HCT116 (cell line): ENCODE measurements at regions not wholly inside any gene's neighbourhood (a gene's known extent, or its start where the extent isn't known, plus 50 kb on each side); places are given as distances from the start of the nearest gene placed in this dataset.

ENCODE experiments used
- ATAC-seq: fragments of 200-7000 bp; cut with Tn5 transposase; 2 replicates; pipeline ENCODE4 v1.9.1; 2020; ENCODE audit warnings: mild to moderate bottlenecking, moderate library complexity
- BruUV-seq: library from RNA; stranded (reverse); fragments of 400-500 nt; replicated peaks from 2 replicates; lab custom pipeline; 2021; lab: Mats Ljungman, UMichigan
- CTCF ChIA-PET: fragments of 300-600 bp; sonication (Branson Sonifier 250); formaldehyde crosslinking; loops from one replicate; lab custom pipeline; 2021; ENCODE audit warnings: antibody characterized with exemption; lab: Charles Lee
- POLR2A ChIA-PET: fragments of 300-600, 350-600 bp; sonication (Branson Sonifier 250); formaldehyde crosslinking; loops from one replicate; lab custom pipeline; 2021; ENCODE audit warnings: antibody characterized with exemption; lab: Charles Lee
- RAD21 ChIA-PET, 2 experiments: fragments of 300-600 bp; sonication (Branson Sonifier 250); formaldehyde crosslinking; loops; one replicate each; lab custom pipeline; 2023; ENCODE audit warnings: low total read pairs in 2 of 2; ENCODE audit not compliant: uncharacterized antibody in 2 of 2, unreplicated experiment in 2 of 2, low non-redundant PET in 1 of 2; lab: Charles Lee
- DNase-seq: peaks from one replicate; pipeline ENCODE4 v3.0.0-alpha.2; 2010; ENCODE audit warnings: low read depth, low spot score
- H2AFZ ChIP-seq: fragments of 200-600 bp; shearing (Covaris generic), sonication (generic); 2 replicates; pipeline ENCODE4 v1.6.1; 2017; ENCODE audit warnings: low read depth, mixed run types, mixed read lengths, antibody characterized with exemption, low read length; ENCODE audit not compliant: poor library complexity, severe bottlenecking
- H3K27ac ChIP-seq: 2 replicates; pipeline ENCODE4 v1.5.1; 2012; ENCODE audit warnings: low read depth, low read length
- H3K27me3 ChIP-seq: fragments of 200-600 bp; sonication (generic); 2 replicates; pipeline ENCODE4 v1.6.1; 2016; ENCODE audit warnings: mixed run types, low read length, mixed read lengths; ENCODE audit not compliant: insufficient read depth
- H3K36me3 ChIP-seq, 2 experiments: fragments of 200-500 bp in 1 of 2; fragments of 200-600 bp in 1 of 2; sonication (Bioruptor generic) in 1 of 2; sonication (generic) in 1 of 2; 2 replicates each; pipeline versions ENCODE4 v1.5.1 to v1.6.1; 2014 to 2016; ENCODE audit warnings: low read length in 2 of 2, inconsistent platforms in 1 of 2, mixed read lengths in 1 of 2, mixed run types in 1 of 2; ENCODE audit not compliant: insufficient read depth in 2 of 2, control insufficient read depth in 1 of 2
- H3K4me1 ChIP-seq, 2 experiments: fragments of 200-600 bp in 1 of 2; sonication (generic) in 1 of 2; 2 replicates each; pipeline versions ENCODE4 v1.5.1 to v1.6.1; 2012 to 2017; ENCODE audit warnings: low read length in 2 of 2, inconsistent platforms in 1 of 2, mild to moderate bottlenecking in 1 of 2, mixed read lengths in 1 of 2, mixed run types in 1 of 2, moderate library complexity in 1 of 2; ENCODE audit not compliant: insufficient read depth in 2 of 2, control insufficient read depth in 1 of 2
- H3K4me2 ChIP-seq: fragments of 200-600 bp; sonication (generic); 2 replicates; pipeline ENCODE4 v1.6.1; 2017; ENCODE audit warnings: mixed run types, low read length, mixed read lengths
- H3K4me3 ChIP-seq, 2 experiments: fragments of 200-600 bp in 1 of 2; sonication (generic) in 1 of 2; replicated peaks in 1 of 2; 2 replicates each; pipeline ENCODE4 v1.5.1; 2011 to 2016; ENCODE audit warnings: low read length in 2 of 2, control low read depth in 1 of 2, low read depth in 1 of 2, mild to moderate bottlenecking in 1 of 2, mixed read lengths in 1 of 2, mixed run types in 1 of 2
- H3K79me2 ChIP-seq: fragments of 200-600 bp; sonication (generic); 2 replicates; pipeline ENCODE4 v1.6.1; 2017; ENCODE audit warnings: mild to moderate bottlenecking, mixed run types, low read length, moderate library complexity, mixed read lengths; ENCODE audit not compliant: insufficient read depth
- H3K9ac ChIP-seq: fragments of 200-600 bp; sonication (generic); 2 replicates; pipeline ENCODE4 v1.6.1; 2016; ENCODE audit warnings: low read length, mixed read lengths
- H3K9me2 ChIP-seq: fragments of 200-600 bp; sonication (generic), shearing (Covaris generic); 2 replicates; pipeline ENCODE4 v1.6.1; 2017; ENCODE audit warnings: mixed run types, mild to moderate bottlenecking, moderate library complexity; ENCODE audit not compliant: insufficient read depth
- H3K9me3 ChIP-seq, 2 experiments: fragments of 200-500 bp in 1 of 2; fragments of 200-600 bp in 1 of 2; sonication (Bioruptor generic) in 1 of 2; sonication (generic) in 1 of 2; 2 replicates each; pipeline ENCODE4 v1.6.1; 2014 to 2017; ENCODE audit warnings: low read length in 2 of 2, mixed read lengths in 2 of 2, inconsistent platforms in 1 of 2, low read depth in 1 of 2, mild to moderate bottlenecking in 1 of 2, mixed run types in 1 of 2, moderate library complexity in 1 of 2; ENCODE audit not compliant: control insufficient read depth in 1 of 2, insufficient read depth in 1 of 2
- H4K20me1 ChIP-seq: fragments of 200-600 bp; sonication (generic), shearing (Covaris generic); 2 replicates; pipeline ENCODE4 v1.6.1; 2017; ENCODE audit warnings: mixed run types, mild to moderate bottlenecking, moderate library complexity; ENCODE audit not compliant: insufficient read depth
- EZH2phosphoT487 ChIP-seq: fragments of 200-600 bp; IDR thresholded peaks from 2 replicates; pipeline ENCODE4 v1.6.1; 2018; ENCODE audit warnings: antibody characterized with exemption, borderline replicate concordance
- JUND ChIP-seq: IDR thresholded peaks from 2 replicates; pipeline ENCODE4 v1.6.1; 2012
- POLR2AphosphoS5 ChIP-seq: IDR thresholded peaks from 2 replicates; pipeline ENCODE4 v1.6.1; 2011; ENCODE audit warnings: mild to moderate bottlenecking, low read depth, low read length, moderate library complexity
- SRF ChIP-seq: IDR thresholded peaks from 2 replicates; pipeline ENCODE4 v1.6.1; 2012; ENCODE audit warnings: low read depth
- intact Hi-C: fragments of 100-400 bp; cut with micrococcal nuclease; formaldehyde crosslinking; loops from 2 replicates; pipeline ENCODE4 v1.10.0; 2022
- TF ChIP-seq, protein P1 (sequence below), 3 experiments: fragments of 200-600 bp in 1 of 3; sonication (generic) in 1 of 3; IDR thresholded peaks in 2 of 3; conservative IDR thresholded peaks in 1 of 3; 2 replicates each; pipeline ENCODE4 v1.5.1; 2012 to 2017; ENCODE audit warnings: low read depth in 2 of 3, low read length in 2 of 3, antibody characterized with exemption in 1 of 3, borderline replicate concordance in 1 of 3, control low read depth in 1 of 3, mild to moderate bottlenecking in 1 of 3, mixed read lengths in 1 of 3, mixed run types in 1 of 3, moderate library complexity in 1 of 3; ENCODE audit not compliant: insufficient read depth in 1 of 3
- TF ChIP-seq, protein P2 (sequence below): IDR thresholded peaks from 2 replicates; pipeline ENCODE4 v1.6.1; 2012

DNA sequence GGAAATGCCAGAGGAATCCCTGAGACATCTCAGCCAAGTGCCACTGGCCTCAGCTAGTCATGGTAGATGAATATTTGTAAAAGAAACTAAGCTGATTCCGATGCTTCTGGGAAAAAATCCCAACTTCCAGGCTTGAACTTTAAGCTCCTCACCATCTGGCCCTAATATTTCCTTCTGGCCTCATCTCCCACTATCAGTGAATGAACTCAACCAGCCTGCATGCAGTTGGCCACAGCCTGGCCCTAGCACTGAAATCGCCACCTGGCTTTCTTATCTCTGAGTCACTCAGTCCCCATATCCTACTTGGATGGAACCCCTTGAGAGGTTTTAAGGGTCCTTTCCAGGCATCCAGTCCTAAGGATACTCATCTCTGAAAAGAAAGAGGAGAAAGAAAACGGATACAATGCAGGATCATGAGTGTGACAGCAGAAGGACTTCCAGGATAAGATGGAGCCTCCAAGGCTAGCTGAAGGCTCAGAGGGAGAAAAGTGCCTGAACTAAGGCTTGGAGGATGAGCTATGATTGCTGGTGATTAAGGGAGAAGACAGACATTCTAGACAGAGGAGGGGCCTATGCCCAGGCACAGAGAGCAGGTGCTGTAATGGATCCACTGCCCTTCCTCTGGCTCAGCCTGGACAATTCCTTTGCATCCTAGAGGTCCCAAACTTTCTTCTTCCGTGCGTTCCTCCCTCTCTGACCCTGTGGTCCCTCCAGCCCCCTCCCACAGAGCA is 141.5 kb upstream of the MYCN start (continued):
- no peak for TF ChIP-seq SRF

DNA sequence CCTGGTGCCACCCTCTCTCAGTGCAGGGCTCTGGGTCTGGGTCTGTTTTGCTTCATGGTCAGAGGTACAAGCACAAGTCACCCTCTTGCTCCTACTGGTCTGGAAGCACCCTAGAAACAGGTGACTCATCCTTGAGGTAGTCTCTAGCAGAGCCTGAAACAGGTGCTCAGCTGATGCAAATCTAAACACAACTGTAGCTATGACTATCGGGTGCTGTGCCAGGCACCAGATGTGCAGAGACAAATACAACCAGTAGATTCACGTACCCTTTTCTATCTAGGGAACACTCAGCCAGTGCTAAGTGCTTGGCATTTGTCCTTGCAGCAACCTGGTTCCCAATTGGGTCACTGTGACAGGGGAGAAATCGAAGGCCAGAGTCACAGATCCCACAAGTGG is 140.9 kb upstream of the MYCN start:
- H3K9ac ChIP-seq: no peak overlapping the region
- peaks cover 13% of the 10 kb centered on the region; the same call in 1 of the 2 replicates for H3K27me3 ChIP-seq
- 0 out of 4 replicates have a peak, but pooled peaks cover 0 to 2% of the 10 kb centered on the region in 2 experiments for H3K4me1 ChIP-seq
- no peak overlapping the region for H3K27ac ChIP-seq
- no peaks in the 10 kb centered on the region for H4K20me1 ChIP-seq
- H3K4me2 ChIP-seq: no peak overlapping the region
- H2AFZ ChIP-seq: no peak overlapping the region
- BruUV-seq: no TSS peak
- ChIA-PET CTCF (no interaction called here), RAD21 (no interaction called here), POLR2A (no interaction called here)
- no peaks in the 10 kb centered on the region for H3K36me3 ChIP-seq
- intact Hi-C loops: no loop called here
- TF ChIP-seq EZH2phosphoT487 (no peak), JUND (no peak), POLR2AphosphoS5 (no peak)
- TF ChIP-seq, protein P1, sequence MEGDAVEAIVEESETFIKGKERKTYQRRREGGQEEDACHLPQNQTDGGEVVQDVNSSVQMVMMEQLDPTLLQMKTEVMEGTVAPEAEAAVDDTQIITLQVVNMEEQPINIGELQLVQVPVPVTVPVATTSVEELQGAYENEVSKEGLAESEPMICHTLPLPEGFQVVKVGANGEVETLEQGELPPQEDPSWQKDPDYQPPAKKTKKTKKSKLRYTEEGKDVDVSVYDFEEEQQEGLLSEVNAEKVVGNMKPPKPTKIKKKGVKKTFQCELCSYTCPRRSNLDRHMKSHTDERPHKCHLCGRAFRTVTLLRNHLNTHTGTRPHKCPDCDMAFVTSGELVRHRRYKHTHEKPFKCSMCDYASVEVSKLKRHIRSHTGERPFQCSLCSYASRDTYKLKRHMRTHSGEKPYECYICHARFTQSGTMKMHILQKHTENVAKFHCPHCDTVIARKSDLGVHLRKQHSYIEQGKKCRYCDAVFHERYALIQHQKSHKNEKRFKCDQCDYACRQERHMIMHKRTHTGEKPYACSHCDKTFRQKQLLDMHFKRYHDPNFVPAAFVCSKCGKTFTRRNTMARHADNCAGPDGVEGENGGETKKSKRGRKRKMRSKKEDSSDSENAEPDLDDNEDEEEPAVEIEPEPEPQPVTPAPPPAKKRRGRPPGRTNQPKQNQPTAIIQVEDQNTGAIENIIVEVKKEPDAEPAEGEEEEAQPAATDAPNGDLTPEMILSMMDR (IDR thresholded peaks at IDR 0.05 in 2 of 3, conservative IDR thresholded peaks at IDR 0.05 in 1 of 3; ENCODE audit: borderline replicate concordance in 1 of 3, insufficient read depth in 1 of 3, low read depth in 2 of 3, low read length in 2 of 3): no peak
- TF ChIP-seq, protein P2, sequence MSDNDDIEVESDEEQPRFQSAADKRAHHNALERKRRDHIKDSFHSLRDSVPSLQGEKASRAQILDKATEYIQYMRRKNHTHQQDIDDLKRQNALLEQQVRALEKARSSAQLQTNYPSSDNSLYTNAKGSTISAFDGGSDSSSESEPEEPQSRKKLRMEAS: no peak
- no peak for DNase-seq
- ATAC-seq: peak; percentile 66
- H3K4me3 ChIP-seq: no peak overlapping the region
- no peaks in the 10 kb centered on the region for H3K9me2 ChIP-seq
- H3K79me2 ChIP-seq: no peaks in the 10 kb centered on the region
- no peaks in the 10 kb centered on the region for H3K9me3 ChIP-seq
